ENCODE measurements at regions not wholly inside any gene's neighbourhood (a gene's known extent, or its start where the extent isn't known, plus 50 kb on each side); places are given as distances from the start of the nearest gene placed in this dataset.

DNA sequence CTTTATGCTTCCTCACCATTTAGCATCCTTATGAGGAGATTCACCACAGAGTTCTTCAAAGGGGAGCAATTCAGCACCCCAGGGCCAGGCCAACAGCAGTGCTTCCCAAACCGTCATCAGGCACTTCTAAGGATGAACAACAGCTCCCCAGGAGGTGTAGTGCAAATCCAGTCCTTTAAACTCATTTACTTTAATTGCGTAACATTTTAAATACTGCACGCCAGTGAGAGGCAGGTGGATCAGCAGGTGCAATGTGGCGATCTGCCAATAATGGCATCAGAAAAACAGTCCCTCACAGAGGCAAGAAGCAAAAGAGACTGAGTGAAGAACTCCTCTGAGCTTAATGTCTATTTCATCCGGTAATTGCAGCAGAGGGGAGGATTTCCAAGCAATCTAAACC is 770.9 kb upstream of the FOXG1 start:
- no peak overlapping the region for H2BK120ac ChIP-seq (ENCODE audit: low read depth, low read length)
- H3K9ac ChIP-seq (ENCODE audit: low read depth, low read length): no peak overlapping the region
- no peaks in the 10 kb centered on the region for H4K20me1 ChIP-seq (ENCODE audit: insufficient read depth, low read length)
- in situ Hi-C loops (cut with MboI; ENCODE audit: low sequenced_read_pairs): no loop called here
- ChIA-PET POLR2A (ENCODE audit: unreplicated experiment) (no interaction called here), CTCF (no interaction called here)
- BruUV-seq (replicated peaks): no TSS peak
- dilution Hi-C loops (cut with HindIII; ENCODE audit: low sequenced_read_pairs, unreplicated experiment): no loop called here
- no peak overlapping the region for H4K91ac ChIP-seq (ENCODE audit: insufficient read depth, low read depth, low read length)
- no peaks in the 10 kb centered on the region for H3K79me1 ChIP-seq (ENCODE audit: low read depth in 1 of 2, low read length in 2 of 2)
- no peak overlapping the region for H3K56ac ChIP-seq (ENCODE audit: extremely low read depth, insufficient read depth, low read length)
- H2AK9ac ChIP-seq (replicated peaks; ENCODE audit: low read depth, low read length, poor library complexity): no peak overlapping the region
- no peaks in the 10 kb centered on the region for H3K9me1 ChIP-seq (ENCODE audit: insufficient read depth, low read length)
- no peak overlapping the region for H3K14ac ChIP-seq (replicated peaks; ENCODE audit: low read depth, low read length)
- H4K5ac ChIP-seq (ENCODE audit: low read depth, low read length): no peak overlapping the region
- DNase-seq: no peak
- no peak overlapping the region for H2BK20ac ChIP-seq (ENCODE audit: low read depth, low read length)
- no peaks in the 10 kb centered on the region for H3K27me3 ChIP-seq (ENCODE audit: control insufficient read depth, insufficient read depth, low read length)
- H2AK5ac ChIP-seq (ENCODE audit: low read depth, low read length): no peak overlapping the region
- H3K9me3 ChIP-seq (ENCODE audit: control insufficient read depth, insufficient read depth, low read length): peaks cover 8% of the 10 kb centered on the region
- WGBS, 2 experiments (ENCODE audit: extremely low coverage in 2 of 2, insufficient read length in 1 of 2): 20% methylated on average over 1 of the region's 5 CpGs; no CpG with 5 or more reads in 1 of the 2 experiments
- H3K36me3 ChIP-seq (ENCODE audit: control insufficient read depth, insufficient read depth, low read length): no peaks in the 10 kb centered on the region
- no peak overlapping the region for H3K4me2 ChIP-seq (ENCODE audit: low read depth, low read length)
- intact Hi-C loops (cut with micrococcal nuclease): no loop called here
- H3K4me3 ChIP-seq (ENCODE audit: insufficient read depth, low read depth, low read length): no peak overlapping the region
- no peak overlapping the region for H2AFZ ChIP-seq (replicated peaks; ENCODE audit: low read length, poor library complexity)
- no peak overlapping the region for H2BK5ac ChIP-seq (ENCODE audit: low read depth, low read length, poor library complexity, severe bottlenecking)
- H4K8ac ChIP-seq (ENCODE audit: low read depth in 2 of 2, low read length in 2 of 2): no peak overlapping the region
- no peak for TF ChIP-seq MAZ (IDR thresholded peaks at IDR 0.05; ENCODE audit: borderline replicate concordance, low read depth, low read length)
- peak; percentile 74 for TF ChIP-seq CEBPB (IDR thresholded peaks at IDR 0.05; ENCODE audit: low read depth, low read length)
- H3K4ac ChIP-seq (ENCODE audit: low read depth, low read length): no peak overlapping the region
- H3K18ac ChIP-seq (ENCODE audit: low read depth, low read length): no peak overlapping the region
- H3K27ac ChIP-seq (ENCODE audit: insufficient read depth, low read length): no peak overlapping the region
- no peak for ATAC-seq (ENCODE audit: low read depth)
- no peak overlapping the region for H2BK15ac ChIP-seq (ENCODE audit: low read depth, low read length)
- H3K23ac ChIP-seq (ENCODE audit: low read depth, low read length): no peak overlapping the region
- no peaks in the 10 kb centered on the region for H3K4me1 ChIP-seq (ENCODE audit: control insufficient read depth, insufficient read depth, low read length)

All from IMR-90 (cell line).